OCI-LY7 (cell line): ENCODE measurements at regions not wholly inside any gene's neighbourhood (a gene's known extent, or its start where the extent isn't known, plus 50 kb on each side); places are given as distances from the start of the nearest gene placed in this dataset.

Experiments used
- CTCF ChIP-seq: fragments of 200-600 bp; sonication (generic); conservative IDR thresholded peaks from 2 replicates; pipeline ENCODE4 v1.5.1; 2014; ENCODE audit warnings: mild to moderate bottlenecking, antibody characterized with exemption, low read length, moderate library complexity, mixed read lengths
- EZH2phosphoT487 ChIP-seq: fragments of 200-600 bp; sonication (generic); IDR thresholded peaks from 2 replicates; pipeline ENCODE4 v1.6.1; 2018; ENCODE audit warnings: low read depth, borderline replicate concordance, mild to moderate bottlenecking, mixed run types, antibody characterized with exemption, low read length, moderate library complexity, mixed read lengths

- no peak for TF ChIP-seq CTCF
- no peak for TF ChIP-seq EZH2phosphoT487
Observed at GRCh38 chr12:28987538-28988324, 161.3 kb upstream of the FAR2 start.
